ENCODE measurements at regions not wholly inside any gene's neighbourhood (a gene's known extent, or its start where the extent isn't known, plus 50 kb on each side); places are given as distances from the start of the nearest gene placed in this dataset.

DNA sequence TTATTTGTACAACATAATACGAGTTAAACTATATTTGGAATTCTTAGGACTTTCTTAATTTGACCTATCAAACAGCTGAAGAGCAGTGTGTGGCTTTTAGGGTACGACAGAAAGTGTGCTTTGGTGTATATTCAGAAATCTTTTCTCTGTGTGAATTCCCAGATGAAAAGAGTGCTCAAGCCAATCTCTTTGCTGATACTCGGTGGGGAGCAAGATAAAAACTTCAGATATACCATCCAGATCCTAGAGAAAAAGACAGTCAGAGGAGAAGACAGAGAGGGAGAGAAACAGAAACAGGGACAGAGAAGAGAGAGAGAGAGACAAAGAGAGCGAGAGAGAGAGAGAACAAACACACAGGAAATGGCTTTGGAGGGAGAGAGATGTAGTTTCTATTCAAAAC, 658.3 kb upstream of the CPEB2 start (continued):
- no peak for TF ChIP-seq ZNF580 (tag by site-specific recombination; IDR thresholded peaks at IDR 0.05)

GRCh38 chr4:14345356-14345775, 656.9 kb upstream of the CPEB2 start:
- Histone ChIP-seq H3K36me3 (ENCODE audit: control insufficient read depth in 2 of 2, insufficient read depth in 1 of 2, low read length in 2 of 2) (no peaks in the 10 kb centered on the region), H3K4me1 (ENCODE audit: control insufficient read depth, insufficient read depth, low read length) (no peaks in the 10 kb centered on the region), H3K4me3 (ENCODE audit: low read depth, low read length) (no peak overlapping the region), H3K9me3 (ENCODE audit: control insufficient read depth, insufficient read depth, low read depth, low read length) (no peaks in the 10 kb centered on the region), H3K27ac (ENCODE audit: extremely low read depth, low read depth, low read length) (no peak overlapping the region)
- CTCF ChIA-PET: no interaction called here
- POLR2A ChIA-PET: no interaction called here
- TF ChIP-seq ZSCAN30 (tag by site-specific recombination; IDR thresholded peaks at IDR 0.05) (no peak), ZNF146 (tag by site-specific recombination; IDR thresholded peaks at IDR 0.05) (no peak), ZNF596 (tag by site-specific recombination; IDR thresholded peaks at IDR 0.05) (no peak), ZNF266 (tag by site-specific recombination; IDR thresholded peaks at IDR 0.05; ENCODE audit: low read depth) (no peak), ZNF521 (tag by site-specific recombination; IDR thresholded peaks at IDR 0.05) (no peak), ZNF785 (tag by site-specific recombination; IDR thresholded peaks at IDR 0.05) (no peak), HIC1 (tag by site-specific recombination; IDR thresholded peaks at IDR 0.05) (no peak), BCL11B (tag by site-specific recombination; IDR thresholded peaks at IDR 0.05; ENCODE audit: low read depth) (no peak), ZNF426 (tag by site-specific recombination; IDR thresholded peaks at IDR 0.05) (no peak), ZBTB8A (tag by site-specific recombination; IDR thresholded peaks at IDR 0.05) (no peak), ZNF274 (IDR thresholded peaks at IDR 0.05; ENCODE audit: low read length) (no peak), ZNF274 (tag by site-specific recombination; IDR thresholded peaks at IDR 0.05; ENCODE audit: borderline replicate concordance) (no peak), ZNF10 (tag by site-specific recombination; IDR thresholded peaks at IDR 0.05) (no peak), ZNF530 (tag by site-specific recombination; IDR thresholded peaks at IDR 0.05; ENCODE audit: low read depth) (no peak), OSR2 (tag by site-specific recombination; IDR thresholded peaks at IDR 0.05) (no peak), ZNF560 (tag by site-specific recombination; IDR thresholded peaks at IDR 0.05; ENCODE audit: borderline replicate concordance) (no peak)

DNA sequence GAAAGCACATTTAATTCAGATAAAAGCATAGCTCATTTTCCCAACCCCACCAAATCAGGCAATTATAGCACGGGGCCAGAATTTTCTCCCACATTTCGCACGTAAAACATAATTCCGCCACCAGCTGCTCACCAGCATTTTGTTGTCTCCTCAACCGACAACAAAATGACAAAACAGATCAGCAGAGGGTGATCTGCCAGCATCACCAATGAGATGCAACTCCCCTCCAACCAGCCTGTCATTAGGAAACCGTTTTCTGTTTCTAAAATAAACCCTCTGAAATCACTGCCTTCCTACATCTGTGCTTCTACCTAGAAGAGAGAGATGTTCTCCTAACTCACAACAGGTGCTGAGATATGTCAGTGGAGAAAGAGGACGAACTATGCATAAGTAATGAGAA, 654.8 kb upstream of the CPEB2 start:
- Histone ChIP-seq H3K27ac (ENCODE audit: extremely low read depth, low read depth, low read length) (no peak overlapping the region), H3K36me3 (ENCODE audit: control insufficient read depth in 2 of 2, insufficient read depth in 1 of 2, low read length in 2 of 2) (no peaks in the 10 kb centered on the region), H3K9me3 (ENCODE audit: control insufficient read depth, insufficient read depth, low read depth, low read length) (no peaks in the 10 kb centered on the region), H3K4me1 (ENCODE audit: control insufficient read depth, insufficient read depth, low read length) (no peaks in the 10 kb centered on the region), H3K4me3 (ENCODE audit: low read depth, low read length) (no peak overlapping the region)
- CTCF ChIA-PET: no interaction called here
- POLR2A ChIA-PET: no interaction called here
- TF ChIP-seq ZNF704 (tag by site-specific recombination; IDR thresholded peaks at IDR 0.05) (no peak), ZNF521 (tag by site-specific recombination; IDR thresholded peaks at IDR 0.05) (no peak), ZNF24 (tag by site-specific recombination; IDR thresholded peaks at IDR 0.05) (no peak), ZNF266 (tag by site-specific recombination; IDR thresholded peaks at IDR 0.05; ENCODE audit: low read depth) (no peak), HOXA7 (CRISPR knock-in tag; IDR thresholded peaks at IDR 0.05; ENCODE audit: borderline replicate concordance) (no peak), MEIS1 (CRISPR knock-in tag; IDR thresholded peaks at IDR 0.05; ENCODE audit: borderline replicate concordance) (no peak), ZXDB (tag by site-specific recombination; IDR thresholded peaks at IDR 0.05) (no peak), ZNF514 (tag by site-specific recombination; IDR thresholded peaks at IDR 0.05) (no peak), ZNF76 (tag by site-specific recombination; IDR thresholded peaks at IDR 0.05; ENCODE audit: borderline replicate concordance, low read depth) (no peak), ZNF423 (tag by site-specific recombination; IDR thresholded peaks at IDR 0.05) (no peak), ZNF629 (tag by site-specific recombination; IDR thresholded peaks at IDR 0.05) (no peak), ZNF433 (tag by site-specific recombination; IDR thresholded peaks at IDR 0.05; ENCODE audit: low read depth) (no peak)
- TF ChIP-seq, protein P1, sequence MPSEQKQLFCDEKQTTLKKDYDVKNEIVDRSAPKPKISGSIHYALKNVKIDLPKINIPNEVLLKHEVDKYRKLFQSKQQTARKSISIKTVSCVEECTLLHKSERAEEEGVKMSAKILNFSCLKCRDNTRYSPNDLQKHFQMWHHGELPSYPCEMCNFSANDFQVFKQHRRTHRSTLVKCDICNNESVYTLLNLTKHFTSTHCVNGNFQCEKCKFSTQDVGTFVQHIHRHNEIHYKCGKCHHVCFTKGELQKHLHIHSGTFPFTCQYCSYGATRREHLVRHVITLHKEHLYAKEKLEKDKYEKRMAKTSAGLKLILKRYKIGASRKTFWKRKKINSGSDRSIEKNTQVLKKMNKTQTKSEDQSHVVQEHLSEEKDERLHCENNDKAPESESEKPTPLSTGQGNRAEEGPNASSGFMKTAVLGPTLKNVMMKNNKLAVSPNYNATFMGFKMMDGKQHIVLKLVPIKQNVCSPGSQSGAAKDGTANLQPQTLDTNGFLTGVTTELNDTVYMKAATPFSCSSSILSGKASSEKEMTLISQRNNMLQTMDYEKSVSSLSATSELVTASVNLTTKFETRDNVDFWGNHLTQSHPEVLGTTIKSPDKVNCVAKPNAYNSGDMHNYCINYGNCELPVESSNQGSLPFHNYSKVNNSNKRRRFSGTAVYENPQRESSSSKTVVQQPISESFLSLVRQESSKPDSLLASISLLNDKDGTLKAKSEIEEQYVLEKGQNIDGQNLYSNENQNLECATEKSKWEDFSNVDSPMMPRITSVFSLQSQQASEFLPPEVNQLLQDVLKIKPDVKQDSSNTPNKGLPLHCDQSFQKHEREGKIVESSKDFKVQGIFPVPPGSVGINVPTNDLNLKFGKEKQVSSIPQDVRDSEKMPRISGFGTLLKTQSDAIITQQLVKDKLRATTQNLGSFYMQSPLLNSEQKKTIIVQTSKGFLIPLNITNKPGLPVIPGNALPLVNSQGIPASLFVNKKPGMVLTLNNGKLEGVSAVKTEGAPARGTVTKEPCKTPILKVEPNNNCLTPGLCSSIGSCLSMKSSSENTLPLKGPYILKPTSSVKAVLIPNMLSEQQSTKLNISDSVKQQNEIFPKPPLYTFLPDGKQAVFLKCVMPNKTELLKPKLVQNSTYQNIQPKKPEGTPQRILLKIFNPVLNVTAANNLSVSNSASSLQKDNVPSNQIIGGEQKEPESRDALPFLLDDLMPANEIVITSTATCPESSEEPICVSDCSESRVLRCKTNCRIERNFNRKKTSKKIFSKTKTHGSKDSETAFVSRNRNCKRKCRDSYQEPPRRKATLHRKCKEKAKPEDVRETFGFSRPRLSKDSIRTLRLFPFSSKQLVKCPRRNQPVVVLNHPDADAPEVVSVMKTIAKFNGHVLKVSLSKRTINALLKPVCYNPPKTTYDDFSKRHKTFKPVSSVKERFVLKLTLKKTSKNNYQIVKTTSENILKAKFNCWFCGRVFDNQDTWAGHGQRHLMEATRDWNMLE (tag by site-specific recombination; conservative IDR thresholded peaks at IDR 0.05; ENCODE audit: low read depth): no peak

Measured in HEK293 (cell line).